Non-pigmented ciliary epithelial cell (primary cell): ENCODE measurements at regions not wholly inside any gene's neighbourhood (a gene's known extent, or its start where the extent isn't known, plus 50 kb on each side); places are given as distances from the start of the nearest gene placed in this dataset.
"Not testable (repeated sequence)": the region's sequence is repeated elsewhere in the genome, so short reads cannot be mapped to it uniquely, and the experiment has no call there.

Experiments
- DNase-seq: peaks from one replicate; pipeline ENCODE4 v3.0.0-alpha.2; 2010; ENCODE audit warnings: low read depth

DNA sequence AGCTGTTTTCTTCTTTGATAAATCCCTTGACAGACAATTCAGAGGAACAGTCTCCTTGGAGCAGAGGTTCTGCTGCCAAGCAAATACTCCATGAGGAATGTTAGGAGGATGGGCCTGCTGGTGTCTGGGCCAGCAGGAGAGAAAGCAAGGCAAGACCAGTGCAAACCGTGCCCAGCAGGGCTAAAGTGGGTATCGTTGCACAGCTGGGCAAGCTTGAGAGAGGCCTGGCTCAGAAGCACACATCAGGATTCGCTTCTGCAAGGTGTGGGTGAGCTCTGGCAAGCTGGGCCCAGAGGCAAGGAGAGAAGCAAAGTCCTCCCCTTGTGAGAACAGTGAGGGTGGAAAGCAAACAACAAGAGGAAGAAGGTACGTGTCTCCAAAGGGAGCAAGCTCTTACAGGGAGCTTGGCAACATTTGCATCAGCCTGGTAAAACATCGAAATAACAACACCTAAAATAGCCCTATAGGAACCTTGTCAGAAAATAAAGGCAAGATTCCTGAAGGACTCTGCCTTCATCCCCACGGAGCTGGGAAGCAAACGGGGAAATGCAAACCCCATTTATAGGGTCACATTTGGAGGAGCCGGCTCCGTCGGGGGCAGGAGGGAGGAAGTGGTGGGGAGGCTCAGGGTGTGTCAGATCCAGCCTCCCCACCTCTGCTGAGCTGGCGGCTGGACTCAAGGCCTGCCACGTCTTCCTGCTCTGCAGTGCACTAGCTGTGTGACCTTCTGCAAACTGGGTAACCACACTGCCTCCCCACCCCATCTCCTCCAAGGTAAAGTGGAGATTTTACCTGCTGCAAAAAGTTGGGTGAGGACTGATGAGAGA lies 62.3 kb upstream of the HIVEP3 start:
- no peak for DNase-seq

DNA sequence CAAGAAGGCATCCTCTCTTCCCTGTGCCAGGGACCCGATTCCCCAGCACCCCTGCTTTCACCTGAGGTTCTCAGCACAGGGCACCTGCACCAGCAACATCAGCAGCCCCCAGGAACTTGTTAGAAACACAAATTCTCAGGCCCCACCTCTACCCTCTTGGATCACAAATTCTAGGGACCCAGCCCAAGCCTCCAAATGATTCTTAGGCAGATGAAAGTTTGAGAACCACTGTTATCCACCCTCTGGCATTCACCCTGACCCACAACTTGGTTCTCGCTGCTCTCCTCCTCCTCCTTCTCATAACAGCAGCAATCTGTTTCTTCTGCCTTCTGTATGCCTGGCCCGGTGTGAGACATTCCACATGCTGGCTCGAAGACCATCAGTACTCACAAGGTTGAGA lies 60.3 kb upstream of the HIVEP3 start:
- no peak for DNase-seq

DNA sequence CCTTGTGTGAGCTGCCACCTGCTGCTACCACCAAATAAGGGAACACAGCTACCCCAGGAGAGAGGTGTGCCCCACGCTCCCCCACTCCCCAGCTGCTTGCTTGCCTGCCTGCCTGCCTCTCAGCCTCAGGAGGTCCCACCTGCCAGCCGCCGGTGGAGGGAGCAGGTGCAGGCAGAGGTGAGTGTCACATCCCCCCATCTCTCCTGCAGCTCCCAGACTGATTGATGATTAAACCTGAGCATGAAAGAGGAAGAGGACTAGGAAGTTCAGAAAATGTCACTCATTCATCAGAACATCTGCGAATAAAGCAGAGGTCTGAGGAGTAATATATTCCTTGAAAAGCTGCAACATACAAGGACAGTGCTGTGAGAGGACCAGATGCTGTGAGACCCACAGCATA lies 58.6 kb upstream of the HIVEP3 start:
- DNase-seq, result no peak

DNA sequence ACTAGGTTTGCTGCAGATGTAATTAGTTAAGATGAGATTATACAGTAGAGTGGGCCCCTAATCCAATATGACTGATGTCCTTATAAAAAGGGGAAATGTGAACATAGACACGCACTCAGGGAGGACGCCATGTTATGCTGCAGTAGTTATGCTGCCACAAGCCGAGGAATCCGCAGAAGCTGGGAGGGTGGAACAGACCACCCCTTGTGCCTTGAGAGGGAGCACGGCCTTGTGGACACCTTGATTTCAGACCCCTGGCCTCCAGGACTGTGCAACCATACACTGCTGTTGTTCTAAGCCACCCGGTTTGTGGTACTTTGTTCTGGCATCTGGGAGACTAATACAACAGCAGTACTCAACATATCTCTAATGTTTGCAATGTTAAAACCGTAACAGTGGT lies 57.9 kb upstream of the HIVEP3 start:
- no peak for DNase-seq

DNA sequence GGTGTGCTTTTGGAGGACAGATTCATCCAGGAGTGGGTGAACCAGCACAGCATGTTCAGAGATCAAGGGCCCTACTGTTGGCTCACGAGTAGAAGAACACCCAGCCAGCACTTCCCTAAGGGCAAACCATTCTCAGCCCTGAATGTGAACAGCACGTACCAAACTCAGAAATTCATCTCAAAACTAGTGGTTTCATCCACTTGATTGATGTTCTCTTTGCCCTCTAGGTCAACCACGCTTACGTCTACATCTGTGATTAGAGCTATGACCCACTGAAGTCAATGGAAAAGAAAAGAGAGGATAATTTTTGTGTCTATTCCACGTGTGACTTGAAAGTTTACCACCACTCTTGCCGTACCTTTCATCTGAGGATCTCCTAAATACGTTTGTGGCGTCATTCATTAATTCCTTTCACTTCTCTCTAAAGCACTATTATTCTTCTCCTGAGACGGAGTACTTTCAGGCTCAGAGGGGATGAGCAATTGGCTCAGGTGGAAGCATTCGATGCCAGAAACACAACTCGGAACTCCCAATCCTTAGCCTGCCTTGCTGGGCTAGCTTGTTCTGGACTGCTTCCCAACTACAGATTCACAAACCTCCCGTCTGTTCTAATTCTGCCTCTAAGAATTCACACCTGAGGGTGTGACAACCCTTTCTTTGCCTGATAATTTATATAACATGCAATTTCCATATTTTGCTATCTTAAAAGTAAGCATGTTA lies 57.3 kb upstream of the HIVEP3 start:
- no peak for DNase-seq

DNA sequence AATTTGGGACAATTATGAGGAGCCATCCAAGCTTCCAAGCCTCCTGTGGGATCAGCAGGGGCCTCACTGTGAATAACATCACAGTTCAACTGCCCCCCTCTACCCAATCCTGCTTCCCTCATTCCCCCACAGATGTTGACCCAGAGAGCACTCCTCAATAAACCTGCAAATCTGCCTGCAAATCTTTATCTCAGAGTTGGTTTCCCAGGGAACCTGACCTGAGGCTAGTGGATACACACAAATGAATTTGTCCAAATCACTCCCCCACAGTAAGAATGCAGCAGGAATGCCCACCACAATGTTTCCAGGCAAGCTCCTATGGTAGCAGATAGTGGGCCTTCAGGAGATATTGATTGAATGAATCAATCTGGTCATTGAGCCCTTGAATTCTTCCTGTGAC lies 56.4 kb upstream of the HIVEP3 start:
- DNase-seq, result no peak

DNA sequence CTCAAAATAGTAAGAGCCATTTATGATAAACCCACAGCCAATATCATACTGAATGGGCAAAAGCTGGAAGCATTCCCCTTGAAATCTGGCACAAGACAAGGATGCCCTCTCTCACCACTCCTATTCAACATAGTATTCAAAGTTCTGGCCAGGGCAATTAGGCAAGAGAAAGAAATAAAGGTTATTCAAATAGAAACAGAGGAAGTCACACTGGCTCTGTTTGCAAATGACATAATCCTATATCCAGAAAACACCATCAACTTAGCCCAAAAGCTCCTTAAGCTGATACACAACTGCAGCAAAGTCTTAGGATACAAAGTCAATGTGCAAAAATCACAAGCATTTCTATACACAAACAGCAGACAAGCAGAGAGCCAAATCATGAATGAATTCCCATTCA lies 49.8 kb upstream of the HIVEP3 start:
- DNase-seq, result not testable (repeated sequence)
